WTC11 (cell line): ENCODE measurements at regions not wholly inside any gene's neighbourhood (a gene's known extent, or its start where the extent isn't known, plus 50 kb on each side); places are given as distances from the start of the nearest gene placed in this dataset.

ENCODE experiments used
- ATAC-seq: fragments of 200-7000 bp; cut with Tn5 transposase; 2 replicates; pipeline ENCODE4 v1.10.0; 2021; ENCODE audit warnings: mild to moderate bottlenecking, moderate library complexity
- CTCF ChIA-PET: fragments of 300-600 bp; sonication (Branson Sonifier 250); formaldehyde crosslinking; loops from one replicate; lab custom pipeline; 2021; ENCODE audit warnings: antibody characterized with exemption; lab: Charles Lee
- POLR2A ChIA-PET: fragments of 350-600 bp; sonication (Branson Sonifier 250); formaldehyde crosslinking; loops from one replicate; lab custom pipeline; 2021; ENCODE audit warnings: antibody characterized with exemption; lab: Charles Lee
- DNase-seq: peaks from one replicate; pipeline ENCODE4 v3.0.0; 2021; ENCODE audit warnings: low spot score
- H3K27ac Mint-ChIP-seq: 2 replicates; pipeline ENCODE4 v1.8.0; 2021; ENCODE audit warnings: mixed read lengths
- H3K27me3 Mint-ChIP-seq: 2 replicates; pipeline ENCODE4 v1.8.0; 2021; ENCODE audit warnings: low read depth, mild to moderate bottlenecking, moderate library complexity, mixed read lengths
- H3K36me3 Mint-ChIP-seq: 2 replicates; pipeline ENCODE4 v1.8.0; 2021; ENCODE audit warnings: mixed read lengths
- H3K4me1 Mint-ChIP-seq: 2 replicates; pipeline ENCODE4 v1.8.0; 2022; ENCODE audit warnings: mixed read lengths
- H3K4me3 Mint-ChIP-seq: 2 replicates; pipeline ENCODE4 v1.8.0; 2021; ENCODE audit warnings: mild to moderate bottlenecking, moderate library complexity, mixed read lengths
- H3K9me3 Mint-ChIP-seq: 2 replicates; pipeline ENCODE4 v1.8.0; 2021; ENCODE audit warnings: mixed read lengths
- ATF6 ChIP-seq: sonication (generic); formaldehyde crosslinking; IDR thresholded peaks from 2 replicates; pipeline ENCODE4 v1.8.1; 2023; ENCODE audit warnings: mild to moderate bottlenecking, missing genetic modification reagents
- CREB1 ChIP-seq: sonication (generic); formaldehyde crosslinking; IDR thresholded peaks from 2 replicates; pipeline ENCODE4 v1.8.0; 2023; ENCODE audit warnings: mild to moderate bottlenecking, missing genetic modification reagents
- ESRRA ChIP-seq: sonication (generic); formaldehyde crosslinking; IDR thresholded peaks from 2 replicates; pipeline ENCODE4 v1.8.1; 2022; ENCODE audit warnings: mild to moderate bottlenecking, missing genetic modification reagents, borderline replicate concordance
- FOXJ3 ChIP-seq: sonication (generic); formaldehyde crosslinking; IDR thresholded peaks from 2 replicates; pipeline ENCODE4 v1.9.0; 2021; ENCODE audit warnings: missing genetic modification reagents, mild to moderate bottlenecking, borderline replicate concordance
- GRHL2 ChIP-seq: fragments of 250-450 bp; sonication (Bioruptor Pico); IDR thresholded peaks from 2 replicates; pipeline ENCODE4 v1.8.0; 2022; ENCODE audit warnings: mild to moderate bottlenecking, moderate library complexity; ENCODE audit not compliant: insufficient replicate concordance, severe bottlenecking
- IRF2 ChIP-seq: sonication (generic); formaldehyde crosslinking; IDR thresholded peaks from 2 replicates; pipeline ENCODE4 v1.8.0; 2022; ENCODE audit warnings: low read depth, missing genetic modification reagents, borderline replicate concordance
- KAT7 ChIP-seq: sonication (generic); formaldehyde crosslinking; IDR thresholded peaks from 2 replicates; pipeline ENCODE4 v1.8.1; 2023; ENCODE audit warnings: missing genetic modification reagents, mild to moderate bottlenecking, borderline replicate concordance
- MXD4 ChIP-seq: fragments of 250-450 bp; sonication (Bioruptor Pico); IDR thresholded peaks from 2 replicates; pipeline ENCODE4 v1.8.0; 2021; ENCODE audit warnings: mild to moderate bottlenecking, moderate library complexity, borderline replicate concordance
- NFATC4 ChIP-seq: fragments of 250-450 bp; sonication (Bioruptor Pico); IDR thresholded peaks from 2 replicates; pipeline ENCODE4 v1.9.0; 2021; ENCODE audit warnings: mild to moderate bottlenecking
- NFE2L1 ChIP-seq: sonication (generic); formaldehyde crosslinking; IDR thresholded peaks from 2 replicates; pipeline ENCODE4 v1.8.1; 2023; ENCODE audit warnings: missing genetic modification reagents
- NR1H2 ChIP-seq: sonication (generic); formaldehyde crosslinking; IDR thresholded peaks from 2 replicates; pipeline ENCODE4 v1.9.0; 2021; ENCODE audit warnings: mild to moderate bottlenecking, moderate library complexity, missing genetic modification reagents
- NR3C1 ChIP-seq: sonication (generic); formaldehyde crosslinking; conservative IDR thresholded peaks from 2 replicates; pipeline ENCODE4 v1.8.1; 2023; ENCODE audit warnings: low read depth, mild to moderate bottlenecking, missing genetic modification reagents
- ZNF138 ChIP-seq: sonication (generic); formaldehyde crosslinking; conservative IDR thresholded peaks from 2 replicates; pipeline ENCODE4 v1.8.1; 2022; ENCODE audit warnings: mild to moderate bottlenecking, moderate library complexity, missing genetic modification reagents
- ZNF263 ChIP-seq: sonication (generic); formaldehyde crosslinking; IDR thresholded peaks from 2 replicates; pipeline ENCODE4 v1.8.1; 2022; ENCODE audit warnings: low read depth, mild to moderate bottlenecking, moderate library complexity, missing genetic modification reagents
- ZNF423 ChIP-seq: fragments of 250-450 bp; sonication (Bioruptor Pico); IDR thresholded peaks from 2 replicates; pipeline ENCODE4 v2.1.2; 2022; ENCODE audit warnings: mild to moderate bottlenecking, moderate library complexity
- ZNF512 ChIP-seq: sonication (generic); formaldehyde crosslinking; IDR thresholded peaks from 2 replicates; pipeline ENCODE4 v1.8.1; 2022; ENCODE audit warnings: missing genetic modification reagents, borderline replicate concordance
- TF ChIP-seq, protein P1 (sequence below): sonication (generic); formaldehyde crosslinking; IDR thresholded peaks from 2 replicates; pipeline ENCODE4 v1.8.1; 2022; ENCODE audit warnings: mild to moderate bottlenecking, missing genetic modification reagents, moderate library complexity, borderline replicate concordance
- TF ChIP-seq, protein P2 (sequence below): fragments of 250-450 bp; sonication (Bioruptor Pico); IDR thresholded peaks from 2 replicates; pipeline ENCODE4 v1.9.0; 2021; ENCODE audit warnings: mild to moderate bottlenecking, borderline replicate concordance
- TF ChIP-seq, protein P3 (sequence below): sonication (generic); formaldehyde crosslinking; IDR thresholded peaks from 2 replicates; pipeline ENCODE4 v1.8.0; 2023; ENCODE audit warnings: mild to moderate bottlenecking, missing genetic modification reagents

DNA sequence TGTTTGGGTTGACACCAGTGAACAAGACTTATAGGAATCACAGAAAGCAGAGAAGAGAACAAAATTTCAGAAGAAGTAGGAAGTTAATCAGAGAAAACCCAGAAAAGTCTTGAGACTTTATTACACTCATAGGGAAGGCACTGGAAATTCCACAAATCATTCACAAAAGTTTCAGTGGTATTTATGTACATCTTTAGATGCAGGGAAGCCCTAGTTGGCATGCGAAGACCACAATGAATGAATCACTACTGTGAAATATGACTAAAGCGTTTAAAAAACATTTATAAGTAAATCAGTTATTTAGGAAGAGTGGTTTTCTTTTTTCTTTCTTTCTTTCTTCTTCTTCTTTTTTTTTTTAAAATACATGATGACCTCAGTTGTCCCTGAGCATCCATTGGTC, 105.1 kb downstream of the NUP35 start (continued):
- TF ChIP-seq ZNF423 (CRISPR knock-in tag) (no peak), NFE2L1 (CRISPR knock-in tag) (no peak), ZNF138 (CRISPR knock-in tag) (no peak), ESRRA (CRISPR knock-in tag) (no peak), ZNF263 (CRISPR knock-in tag) (no peak), CREB1 (no peak), IRF2 (CRISPR knock-in tag) (no peak)
- TF ChIP-seq, protein P1, sequence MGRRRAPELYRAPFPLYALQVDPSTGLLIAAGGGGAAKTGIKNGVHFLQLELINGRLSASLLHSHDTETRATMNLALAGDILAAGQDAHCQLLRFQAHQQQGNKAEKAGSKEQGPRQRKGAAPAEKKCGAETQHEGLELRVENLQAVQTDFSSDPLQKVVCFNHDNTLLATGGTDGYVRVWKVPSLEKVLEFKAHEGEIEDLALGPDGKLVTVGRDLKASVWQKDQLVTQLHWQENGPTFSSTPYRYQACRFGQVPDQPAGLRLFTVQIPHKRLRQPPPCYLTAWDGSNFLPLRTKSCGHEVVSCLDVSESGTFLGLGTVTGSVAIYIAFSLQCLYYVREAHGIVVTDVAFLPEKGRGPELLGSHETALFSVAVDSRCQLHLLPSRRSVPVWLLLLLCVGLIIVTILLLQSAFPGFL (CRISPR knock-in tag): no peak
- TF ChIP-seq, protein P2, sequence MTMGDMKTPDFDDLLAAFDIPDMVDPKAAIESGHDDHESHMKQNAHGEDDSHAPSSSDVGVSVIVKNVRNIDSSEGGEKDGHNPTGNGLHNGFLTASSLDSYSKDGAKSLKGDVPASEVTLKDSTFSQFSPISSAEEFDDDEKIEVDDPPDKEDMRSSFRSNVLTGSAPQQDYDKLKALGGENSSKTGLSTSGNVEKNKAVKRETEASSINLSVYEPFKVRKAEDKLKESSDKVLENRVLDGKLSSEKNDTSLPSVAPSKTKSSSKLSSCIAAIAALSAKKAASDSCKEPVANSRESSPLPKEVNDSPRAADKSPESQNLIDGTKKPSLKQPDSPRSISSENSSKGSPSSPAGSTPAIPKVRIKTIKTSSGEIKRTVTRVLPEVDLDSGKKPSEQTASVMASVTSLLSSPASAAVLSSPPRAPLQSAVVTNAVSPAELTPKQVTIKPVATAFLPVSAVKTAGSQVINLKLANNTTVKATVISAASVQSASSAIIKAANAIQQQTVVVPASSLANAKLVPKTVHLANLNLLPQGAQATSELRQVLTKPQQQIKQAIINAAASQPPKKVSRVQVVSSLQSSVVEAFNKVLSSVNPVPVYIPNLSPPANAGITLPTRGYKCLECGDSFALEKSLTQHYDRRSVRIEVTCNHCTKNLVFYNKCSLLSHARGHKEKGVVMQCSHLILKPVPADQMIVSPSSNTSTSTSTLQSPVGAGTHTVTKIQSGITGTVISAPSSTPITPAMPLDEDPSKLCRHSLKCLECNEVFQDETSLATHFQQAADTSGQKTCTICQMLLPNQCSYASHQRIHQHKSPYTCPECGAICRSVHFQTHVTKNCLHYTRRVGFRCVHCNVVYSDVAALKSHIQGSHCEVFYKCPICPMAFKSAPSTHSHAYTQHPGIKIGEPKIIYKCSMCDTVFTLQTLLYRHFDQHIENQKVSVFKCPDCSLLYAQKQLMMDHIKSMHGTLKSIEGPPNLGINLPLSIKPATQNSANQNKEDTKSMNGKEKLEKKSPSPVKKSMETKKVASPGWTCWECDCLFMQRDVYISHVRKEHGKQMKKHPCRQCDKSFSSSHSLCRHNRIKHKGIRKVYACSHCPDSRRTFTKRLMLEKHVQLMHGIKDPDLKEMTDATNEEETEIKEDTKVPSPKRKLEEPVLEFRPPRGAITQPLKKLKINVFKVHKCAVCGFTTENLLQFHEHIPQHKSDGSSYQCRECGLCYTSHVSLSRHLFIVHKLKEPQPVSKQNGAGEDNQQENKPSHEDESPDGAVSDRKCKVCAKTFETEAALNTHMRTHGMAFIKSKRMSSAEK: no peak
- TF ChIP-seq, all 79 proteins: peak for 0

GRCh38 chr2:183232161-183232865, 108.1 kb downstream of the NUP35 start:
- CTCF ChIA-PET: interaction anchor here (1.3 kb wide), 1 partner anchor 17 kb away, joined by 3 read pairs; no protein-coding TSS in a partner anchor
- POLR2A ChIA-PET: interaction anchor here (0.7 kb wide), 1 partner anchor 153 kb away, joined by 4 read pairs; no protein-coding TSS in a partner anchor
- no peak for DNase-seq
- H3K9me3 Mint-ChIP-seq: peaks cover 4% of the 10 kb centered on the region
- H3K4me3 Mint-ChIP-seq: no peak overlapping the region
- no peak for TF ChIP-seq ESRRA (CRISPR knock-in tag)
- TF ChIP-seq FOXJ3 (CRISPR knock-in tag): no peak
- TF ChIP-seq NR1H2 (CRISPR knock-in tag): no peak
- no peak for TF ChIP-seq NR3C1 (CRISPR knock-in tag)
- TF ChIP-seq, all 79 proteins: peak for 0
- no peak overlapping the region for H3K27ac Mint-ChIP-seq
- ATAC-seq: no peak
- no peaks in the 10 kb centered on the region; the same call in 1 of the 2 replicates for H3K27me3 Mint-ChIP-seq
- H3K4me1 Mint-ChIP-seq: peaks cover 6% of the 10 kb centered on the region
- no peaks in the 10 kb centered on the region for H3K36me3 Mint-ChIP-seq

DNA sequence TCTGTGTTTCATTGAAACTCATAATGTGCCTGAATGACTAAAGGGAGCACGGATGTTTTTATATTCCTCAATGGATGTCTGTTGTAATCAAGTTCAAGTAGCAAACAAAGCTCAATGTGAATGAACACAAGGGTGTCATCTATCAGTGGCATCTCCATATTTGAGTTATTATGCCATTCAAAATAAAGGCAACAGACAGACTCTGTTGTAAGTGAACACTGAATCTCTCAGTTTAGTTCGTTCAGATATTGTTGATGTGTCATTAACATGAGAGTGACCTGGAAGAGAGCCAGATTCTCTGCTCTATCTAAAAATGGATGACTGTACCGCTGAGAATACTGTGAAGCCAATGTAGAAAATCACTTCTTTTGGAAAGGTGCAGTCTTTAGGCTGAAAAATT, 118.7 kb downstream of the NUP35 start:
- H3K9me3 Mint-ChIP-seq: peaks cover 4% of the 10 kb centered on the region
- ChIA-PET CTCF (no interaction called here), POLR2A (no interaction called here)
- no peaks in the 10 kb centered on the region for H3K36me3 Mint-ChIP-seq
- ATAC-seq (no peak), DNase-seq (no peak)
- no peak overlapping the region for H3K4me3 Mint-ChIP-seq
- H3K4me1 Mint-ChIP-seq: peaks cover 9% of the 10 kb centered on the region
- no peak overlapping the region for H3K27ac Mint-ChIP-seq
- H3K27me3 Mint-ChIP-seq: no peaks in the 10 kb centered on the region
- TF ChIP-seq, protein P1 (CRISPR knock-in tag): no peak
- TF ChIP-seq KAT7 (CRISPR knock-in tag) (no peak), ZNF512 (CRISPR knock-in tag) (no peak), NFATC4 (no peak), ATF6 (no peak), MXD4 (CRISPR knock-in tag) (no peak), GRHL2 (no peak)
- TF ChIP-seq, protein P3, sequence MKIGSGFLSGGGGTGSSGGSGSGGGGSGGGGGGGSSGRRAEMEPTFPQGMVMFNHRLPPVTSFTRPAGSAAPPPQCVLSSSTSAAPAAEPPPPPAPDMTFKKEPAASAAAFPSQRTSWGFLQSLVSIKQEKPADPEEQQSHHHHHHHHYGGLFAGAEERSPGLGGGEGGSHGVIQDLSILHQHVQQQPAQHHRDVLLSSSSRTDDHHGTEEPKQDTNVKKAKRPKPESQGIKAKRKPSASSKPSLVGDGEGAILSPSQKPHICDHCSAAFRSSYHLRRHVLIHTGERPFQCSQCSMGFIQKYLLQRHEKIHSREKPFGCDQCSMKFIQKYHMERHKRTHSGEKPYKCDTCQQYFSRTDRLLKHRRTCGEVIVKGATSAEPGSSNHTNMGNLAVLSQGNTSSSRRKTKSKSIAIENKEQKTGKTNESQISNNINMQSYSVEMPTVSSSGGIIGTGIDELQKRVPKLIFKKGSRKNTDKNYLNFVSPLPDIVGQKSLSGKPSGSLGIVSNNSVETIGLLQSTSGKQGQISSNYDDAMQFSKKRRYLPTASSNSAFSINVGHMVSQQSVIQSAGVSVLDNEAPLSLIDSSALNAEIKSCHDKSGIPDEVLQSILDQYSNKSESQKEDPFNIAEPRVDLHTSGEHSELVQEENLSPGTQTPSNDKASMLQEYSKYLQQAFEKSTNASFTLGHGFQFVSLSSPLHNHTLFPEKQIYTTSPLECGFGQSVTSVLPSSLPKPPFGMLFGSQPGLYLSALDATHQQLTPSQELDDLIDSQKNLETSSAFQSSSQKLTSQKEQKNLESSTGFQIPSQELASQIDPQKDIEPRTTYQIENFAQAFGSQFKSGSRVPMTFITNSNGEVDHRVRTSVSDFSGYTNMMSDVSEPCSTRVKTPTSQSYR (CRISPR knock-in tag): no peak
